ENCODE measurements at regions not wholly inside any gene's neighbourhood (a gene's known extent, or its start where the extent isn't known, plus 50 kb on each side); places are given as distances from the start of the nearest gene placed in this dataset.
A peak's percentile ranks its signal among the peaks of the same experiment; 100 is the strongest.

GRCh38 chr6:22147921-22148776 is 148.7 kb downstream of the PRL start:
- Histone ChIP-seq H3K9me3 (ENCODE audit: control insufficient read depth, low read length) (no peaks in the 10 kb centered on the region), H3K4me1 (ENCODE audit: control insufficient read depth, insufficient read depth, low read length, poor library complexity, severe bottlenecking) (peaks cover 19% of the 10 kb centered on the region), H3K36me3 (ENCODE audit: control insufficient read depth, insufficient read depth, low read length) (no peaks in the 10 kb centered on the region), H3K4me3 (ENCODE audit: extremely low read depth, insufficient read depth, low read length, poor library complexity, severe bottlenecking) (no peak overlapping the region), H3K27ac (ENCODE audit: low read depth, low read length, severe bottlenecking) (peak overlapping the region; percentile 42)
- WGBS, 2 experiments (ENCODE audit: insufficient coverage in 2 of 2): 93 to 100% methylated on average over 3 of the region's 7 CpGs

GRCh38 chr6:22149096-22149495 is 147.7 kb downstream of the PRL start:
- Histone ChIP-seq H3K27ac (ENCODE audit: low read depth, low read length, severe bottlenecking) (peak overlapping the region; percentile 42), H3K36me3 (ENCODE audit: control insufficient read depth, insufficient read depth, low read length) (no peaks in the 10 kb centered on the region), H3K9me3 (ENCODE audit: control insufficient read depth, low read length) (no peaks in the 10 kb centered on the region), H3K4me1 (ENCODE audit: control insufficient read depth, insufficient read depth, low read length, poor library complexity, severe bottlenecking) (peaks cover 19% of the 10 kb centered on the region), H3K4me3 (ENCODE audit: extremely low read depth, insufficient read depth, low read length, poor library complexity, severe bottlenecking) (no peak overlapping the region)
- WGBS, 2 experiments (ENCODE audit: insufficient coverage in 2 of 2): 78 to 83% methylated on average over 2 to 3 of the region's 3 CpGs

GRCh38 chr6:22149501-22150367 is 147.1 kb downstream of the PRL start:
- peak overlapping the region; percentile 42 for H3K27ac ChIP-seq (ENCODE audit: low read depth, low read length, severe bottlenecking)
- no peaks in the 10 kb centered on the region for H3K36me3 ChIP-seq (ENCODE audit: control insufficient read depth, insufficient read depth, low read length)
- peaks cover 19% of the 10 kb centered on the region for H3K4me1 ChIP-seq (ENCODE audit: control insufficient read depth, insufficient read depth, low read length, poor library complexity, severe bottlenecking)
- 92 to 93% methylated on average over 10 to 11 of the region's 11 CpGs for WGBS, 2 experiments (ENCODE audit: insufficient coverage in 2 of 2)
- H3K4me3 ChIP-seq (ENCODE audit: extremely low read depth, insufficient read depth, low read length, poor library complexity, severe bottlenecking): no peak overlapping the region
- H3K9me3 ChIP-seq (ENCODE audit: control insufficient read depth, low read length): no peaks in the 10 kb centered on the region

GRCh38 chr6:22150368-22151035 is 146.3 kb downstream of the PRL start:
- Histone ChIP-seq H3K4me3 (ENCODE audit: extremely low read depth, insufficient read depth, low read length, poor library complexity, severe bottlenecking) (no peak overlapping the region), H3K27ac (ENCODE audit: low read depth, low read length, severe bottlenecking) (peak overlapping the region; percentile 37), H3K4me1 (ENCODE audit: control insufficient read depth, insufficient read depth, low read length, poor library complexity, severe bottlenecking) (peaks cover 19% of the 10 kb centered on the region), H3K36me3 (ENCODE audit: control insufficient read depth, insufficient read depth, low read length) (no peaks in the 10 kb centered on the region), H3K9me3 (ENCODE audit: control insufficient read depth, low read length) (no peaks in the 10 kb centered on the region)

- H3K9me3 ChIP-seq (ENCODE audit: control insufficient read depth, low read length): no peaks in the 10 kb centered on the region
These were observed 144.9 kb downstream of the PRL start for GRCh38 chr6:22151892-22152291.

GRCh38 chr6:22152841-22153240 is 144.0 kb downstream of the PRL start:
- H3K4me3 ChIP-seq (ENCODE audit: extremely low read depth, insufficient read depth, low read length, poor library complexity, severe bottlenecking): no peak overlapping the region
- no peaks in the 10 kb centered on the region for H3K9me3 ChIP-seq (ENCODE audit: control insufficient read depth, low read length)
- H3K4me1 ChIP-seq (ENCODE audit: control insufficient read depth, insufficient read depth, low read length, poor library complexity, severe bottlenecking): peaks cover 5% of the 10 kb centered on the region
- H3K36me3 ChIP-seq (ENCODE audit: control insufficient read depth, insufficient read depth, low read length): no peaks in the 10 kb centered on the region
- no peak overlapping the region for H3K27ac ChIP-seq (ENCODE audit: low read depth, low read length, severe bottlenecking)

More at GRCh38 chr6:22151892-22152291, 144.9 kb downstream of the PRL start:
- no peak overlapping the region for H3K27ac ChIP-seq (ENCODE audit: low read depth, low read length, severe bottlenecking)
- H3K4me1 ChIP-seq (ENCODE audit: control insufficient read depth, insufficient read depth, low read length, poor library complexity, severe bottlenecking): peaks cover 14% of the 10 kb centered on the region
- H3K4me3 ChIP-seq (ENCODE audit: extremely low read depth, insufficient read depth, low read length, poor library complexity, severe bottlenecking): no peak overlapping the region
- no CpG with 5 or more reads among the region's 1 CpG for WGBS, 2 experiments (ENCODE audit: insufficient coverage in 2 of 2)
- no peaks in the 10 kb centered on the region for H3K36me3 ChIP-seq (ENCODE audit: control insufficient read depth, insufficient read depth, low read length)

- Histone ChIP-seq H3K9me3 (ENCODE audit: control insufficient read depth, low read length) (no peaks in the 10 kb centered on the region), H3K36me3 (ENCODE audit: control insufficient read depth, insufficient read depth, low read length) (no peaks in the 10 kb centered on the region), H3K4me3 (ENCODE audit: extremely low read depth, insufficient read depth, low read length, poor library complexity, severe bottlenecking) (no peak overlapping the region), H3K4me1 (ENCODE audit: control insufficient read depth, insufficient read depth, low read length, poor library complexity, severe bottlenecking) (peaks cover 2% of the 10 kb centered on the region), H3K27ac (ENCODE audit: low read depth, low read length, severe bottlenecking) (no peak overlapping the region)
- WGBS, 2 experiments (ENCODE audit: insufficient coverage in 2 of 2): 75% methylated on average over 4 of the region's 6 CpGs; no CpG with 5 or more reads in 1 of the 2 experiments
These were observed 143.3 kb downstream of the PRL start for GRCh38 chr6:22153384-22154158.

GRCh38 chr6:22155551-22155950 is 141.3 kb downstream of the PRL start:
- WGBS, 2 experiments (ENCODE audit: insufficient coverage in 2 of 2): 83 to 92% methylated on average over 2 to 3 of the region's 4 CpGs
- Histone ChIP-seq H3K4me3 (ENCODE audit: extremely low read depth, insufficient read depth, low read length, poor library complexity, severe bottlenecking) (no peak overlapping the region), H3K27ac (ENCODE audit: low read depth, low read length, severe bottlenecking) (no peak overlapping the region), H3K4me1 (ENCODE audit: control insufficient read depth, insufficient read depth, low read length, poor library complexity, severe bottlenecking) (no peaks in the 10 kb centered on the region), H3K36me3 (ENCODE audit: control insufficient read depth, insufficient read depth, low read length) (no peaks in the 10 kb centered on the region), H3K9me3 (ENCODE audit: control insufficient read depth, low read length) (no peaks in the 10 kb centered on the region)

- Histone ChIP-seq H3K9me3 (ENCODE audit: control insufficient read depth, low read length) (peaks cover 4% of the 10 kb centered on the region), H3K36me3 (ENCODE audit: control insufficient read depth, insufficient read depth, low read length) (no peaks in the 10 kb centered on the region), H3K27ac (ENCODE audit: low read depth, low read length, severe bottlenecking) (no peak overlapping the region), H3K4me1 (ENCODE audit: control insufficient read depth, insufficient read depth, low read length, poor library complexity, severe bottlenecking) (no peaks in the 10 kb centered on the region), H3K4me3 (ENCODE audit: extremely low read depth, insufficient read depth, low read length, poor library complexity, severe bottlenecking) (no peak overlapping the region)
- WGBS, 2 experiments (ENCODE audit: insufficient coverage in 2 of 2): 100% methylated on average over 1 of the region's 4 CpGs; no CpG with 5 or more reads in 1 of the 2 experiments
These were observed 139.6 kb downstream of the PRL start for GRCh38 chr6:22157233-22157632.

- no peak overlapping the region for H3K4me3 ChIP-seq (ENCODE audit: extremely low read depth, insufficient read depth, low read length, poor library complexity, severe bottlenecking)
- H3K9me3 ChIP-seq (ENCODE audit: control insufficient read depth, low read length): peaks cover 4% of the 10 kb centered on the region
- H3K27ac ChIP-seq (ENCODE audit: low read depth, low read length, severe bottlenecking): no peak overlapping the region
- H3K4me1 ChIP-seq (ENCODE audit: control insufficient read depth, insufficient read depth, low read length, poor library complexity, severe bottlenecking): no peaks in the 10 kb centered on the region
- no peaks in the 10 kb centered on the region for H3K36me3 ChIP-seq (ENCODE audit: control insufficient read depth, insufficient read depth, low read length)
These were observed 132.6 kb downstream of the PRL start for GRCh38 chr6:22164236-22164635.

All from mesodermal cell (in vitro differentiated cells).